Ovary (tissue), 3 donors: ENCODE measurements at regions not wholly inside any gene's neighbourhood (a gene's known extent, or its start where the extent isn't known, plus 50 kb on each side); places are given as distances from the start of the nearest gene placed in this dataset.

Experiments used
- CTCF ChIP-seq, 3 donors: fragments of 450-650 bp in 2 of 3; fragments of 200-600 bp in 1 of 3; IDR thresholded peaks; one replicate each; pipeline versions ENCODE4 v1.5.1 to v1.8.0; 2016 to 2022; ENCODE audit warnings: antibody characterized with exemption in 3 of 3, mild to moderate bottlenecking in 1 of 3
- EP300 ChIP-seq: sonication (generic); formaldehyde crosslinking; IDR thresholded peaks from one replicate; pipeline ENCODE4 v1.6.1; 2017; ENCODE audit warnings: antibody characterized with exemption
- donor health status: DM: no; HTN: no; CAD: no.

- TF ChIP-seq EP300: no peak
- no peak for TF ChIP-seq CTCF (IDR thresholded peaks at IDR 0.05)
Observed at GRCh38 chr18:26764177-26764576, 101.3 kb downstream of the AQP4 start.
